Stimulated activated CD4-positive, alpha-beta T cell treated with anti-CD3 and anti-CD28 coated beads, TNF-alpha, amount 100 ng/mL, for 24 hours (primary cell): ENCODE measurements at regions not wholly inside any gene's neighbourhood (a gene's known extent, or its start where the extent isn't known, plus 50 kb on each side); places are given as distances from the start of the nearest gene placed in this dataset.
"Not testable (repeated sequence)": the region's sequence is repeated elsewhere in the genome, so short reads cannot be mapped to it uniquely, and the experiment has no call there.

Experiments
- DNase-seq, 3 experiments: peaks; one replicate each; pipeline ENCODE4 v3.0.0-alpha.2; 2020; ENCODE audit warnings: low read depth in 3 of 3

DNA sequence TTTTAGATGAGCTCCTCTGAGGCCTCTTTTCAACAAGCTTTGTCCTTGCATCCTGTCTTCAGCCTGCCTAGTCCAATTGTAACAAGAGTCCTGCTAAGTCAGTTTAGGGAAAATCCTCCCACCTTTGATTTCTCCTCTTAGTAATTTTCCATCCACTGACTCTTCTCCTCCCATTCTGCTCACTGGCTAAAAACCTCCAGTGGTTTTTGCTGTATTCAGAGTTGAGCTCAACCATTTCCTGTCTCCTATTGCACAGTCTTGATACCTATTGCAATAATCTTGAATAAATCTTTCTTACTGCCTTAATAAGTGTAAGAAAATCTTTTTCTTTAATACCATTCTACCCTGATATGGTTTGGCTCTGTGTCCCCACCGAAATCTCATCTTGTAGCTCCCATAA, 117.8 kb upstream of the ENPP6 start:
- DNase-seq: no peak

DNA sequence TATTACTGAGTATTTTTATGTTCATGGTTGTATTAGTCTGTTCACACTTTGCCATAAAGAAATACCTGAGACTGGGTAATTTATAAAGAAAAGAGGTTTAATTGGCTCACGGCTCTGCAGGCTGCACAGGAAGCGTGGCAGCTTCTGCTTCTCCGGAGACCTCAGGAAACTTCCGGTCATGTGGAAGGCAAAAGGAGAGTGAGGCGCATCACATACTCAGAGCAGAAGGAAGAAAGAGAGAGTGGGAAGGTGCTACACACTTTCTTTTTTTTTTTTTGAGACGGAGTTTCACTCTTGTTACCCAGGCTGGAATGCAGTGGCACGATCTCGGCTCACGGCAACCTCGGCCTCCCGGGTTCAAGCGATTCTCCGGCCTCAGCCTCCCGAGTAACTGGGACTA, 115.8 kb upstream of the ENPP6 start:
- not testable (repeated sequence) for DNase-seq

DNA sequence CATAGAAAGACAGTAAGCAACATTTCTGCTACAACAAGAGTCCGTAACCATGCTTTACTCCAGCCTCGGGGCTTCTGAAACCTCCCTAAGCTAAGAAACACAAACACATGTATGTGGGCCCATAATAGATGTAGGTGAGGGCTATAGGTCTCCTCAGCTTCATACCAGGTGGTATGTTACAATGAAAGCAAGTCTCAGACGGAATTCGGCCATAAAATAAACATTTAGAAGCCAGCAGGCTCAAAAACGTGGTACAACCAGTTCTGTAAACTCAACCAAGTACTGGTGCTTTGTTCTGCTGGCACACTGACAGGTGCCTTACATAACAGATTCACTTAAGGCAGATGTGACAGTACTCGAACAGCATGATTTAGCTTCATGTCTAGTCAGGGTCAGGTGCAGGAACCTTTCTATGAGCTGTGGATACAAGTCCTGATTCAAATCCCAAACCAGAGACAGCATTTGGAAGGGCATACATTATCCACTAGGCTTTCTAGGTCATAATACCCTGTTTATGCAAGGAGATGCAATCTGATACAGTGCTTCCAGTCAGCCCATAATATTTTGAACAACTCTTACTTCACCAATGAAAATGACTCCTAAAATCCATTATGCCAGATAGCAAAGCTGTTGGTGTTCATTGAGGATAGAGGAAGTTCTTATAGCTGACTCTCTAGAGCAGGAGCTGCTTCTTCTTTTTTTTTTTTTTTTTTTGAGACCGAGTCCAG, 113.8 kb upstream of the ENPP6 start:
- DNase-seq: no peak

DNA sequence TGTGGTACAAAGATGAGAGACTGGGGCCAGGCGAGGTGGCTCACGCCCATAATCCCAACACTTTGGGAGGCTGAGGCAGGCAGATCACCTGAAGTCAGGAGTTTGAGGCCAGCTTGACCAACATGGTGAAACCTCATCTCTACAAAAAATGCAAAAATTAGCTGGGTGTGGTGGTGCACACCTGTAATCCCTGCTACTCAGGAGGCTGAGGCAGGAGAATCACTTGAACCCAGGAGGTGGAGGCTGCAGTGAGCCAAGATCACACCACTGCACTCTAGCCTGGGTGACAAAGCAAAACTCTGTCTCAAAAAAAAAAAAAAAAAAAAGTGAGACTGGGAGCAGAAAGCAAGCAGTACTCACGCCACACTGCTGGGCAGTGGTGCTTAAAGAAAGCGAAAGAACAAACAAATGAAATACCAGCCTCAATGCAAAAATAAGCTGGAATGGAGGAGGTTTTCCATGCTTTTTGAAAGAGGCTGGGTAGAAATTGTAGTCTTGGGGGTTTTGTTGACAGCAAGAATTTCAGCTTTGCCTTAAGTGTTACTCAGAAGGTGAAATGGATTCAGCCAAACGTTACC, 112.9 kb upstream of the ENPP6 start:
- not testable (repeated sequence) for DNase-seq

DNA sequence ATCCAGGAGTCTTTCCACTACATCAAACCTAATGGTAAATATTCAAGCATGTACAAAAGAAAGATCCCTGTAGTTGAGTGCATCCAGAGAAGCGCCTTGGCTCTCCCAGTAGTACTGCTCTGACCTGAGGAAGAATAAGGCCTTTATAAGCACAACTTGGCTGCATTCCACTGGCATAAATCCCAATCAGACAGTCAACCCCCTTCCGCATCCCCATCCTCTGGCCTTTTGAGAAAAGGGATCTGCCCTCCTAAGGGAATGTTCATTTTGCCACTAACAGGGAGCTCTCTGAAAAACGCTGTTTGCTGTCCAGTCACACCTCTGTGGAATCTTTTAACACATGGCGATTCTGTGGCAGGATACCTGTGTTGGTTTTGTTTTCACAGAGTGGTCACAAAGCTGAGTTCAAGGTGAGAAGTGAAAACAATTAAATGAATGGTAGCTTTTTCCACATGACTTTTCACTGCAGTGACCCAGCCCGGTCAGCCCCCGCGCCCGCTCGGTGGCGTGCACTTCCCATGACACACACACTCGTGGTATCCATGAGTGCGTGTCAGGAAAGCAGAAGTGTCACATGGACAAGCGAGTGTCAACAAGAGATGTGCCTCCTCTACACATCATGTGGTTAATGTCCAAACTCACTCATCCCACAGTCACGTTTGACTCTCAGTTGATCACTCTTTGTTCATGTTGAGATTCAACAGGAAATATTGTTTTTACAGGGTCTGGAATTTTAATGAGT, 112.2 kb upstream of the ENPP6 start:
- no peak for DNase-seq

DNA sequence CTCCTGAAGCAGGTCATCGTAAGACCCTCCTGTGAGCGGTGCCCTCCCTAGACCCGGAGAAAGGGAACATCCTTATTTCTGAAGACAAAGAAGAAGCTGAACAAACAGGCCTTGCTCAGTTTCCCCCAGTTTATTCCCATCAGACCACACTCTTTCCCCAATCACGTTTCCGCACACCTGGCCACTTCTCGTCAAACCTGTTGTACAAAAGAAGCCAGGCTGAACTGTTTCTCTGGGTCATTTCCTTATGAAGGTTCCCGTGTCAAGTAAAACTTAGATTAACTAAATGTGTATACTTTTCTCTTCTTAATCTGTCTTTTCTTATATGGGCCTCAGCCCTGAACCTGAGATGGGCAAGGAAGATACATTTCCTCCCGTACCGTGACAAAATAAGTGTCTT, 111.6 kb upstream of the ENPP6 start:
- DNase-seq: no peak

DNA sequence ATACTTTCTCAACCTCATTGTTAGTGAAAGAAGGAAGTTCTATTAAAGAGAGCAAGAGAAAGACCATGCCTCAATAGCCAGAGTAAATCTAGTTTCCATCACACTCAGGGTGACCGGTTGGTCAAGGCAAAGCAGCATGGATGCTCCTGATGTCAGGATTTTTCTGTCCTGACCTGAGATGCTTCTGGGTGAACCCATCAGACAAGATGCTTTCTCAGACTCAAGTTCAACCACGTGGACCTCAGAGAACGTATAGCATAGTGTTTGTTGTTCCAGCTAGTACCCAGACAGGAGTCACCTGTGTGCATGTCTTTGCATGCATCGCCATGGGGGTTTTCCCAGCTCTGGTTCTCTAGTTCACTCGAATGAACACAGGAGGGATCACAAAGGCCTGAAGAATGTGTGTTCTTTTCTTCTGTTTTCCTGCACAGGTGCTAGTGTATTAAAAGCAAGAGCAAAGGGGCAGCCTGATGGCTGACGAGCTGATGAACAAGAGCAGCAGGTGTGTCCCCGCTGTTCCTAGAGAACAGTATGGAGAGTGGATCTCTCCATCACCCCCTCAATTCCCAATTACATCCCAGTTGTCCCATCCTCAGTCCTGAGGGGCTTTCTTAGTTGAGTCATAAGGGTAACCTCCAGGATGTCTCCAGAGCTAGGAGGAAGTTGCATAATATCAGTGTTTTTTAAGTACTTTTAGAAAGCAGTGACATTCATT, 110.5 kb upstream of the ENPP6 start:
- peak in 1 of 3 experiments; percentile 21 for DNase-seq

DNA sequence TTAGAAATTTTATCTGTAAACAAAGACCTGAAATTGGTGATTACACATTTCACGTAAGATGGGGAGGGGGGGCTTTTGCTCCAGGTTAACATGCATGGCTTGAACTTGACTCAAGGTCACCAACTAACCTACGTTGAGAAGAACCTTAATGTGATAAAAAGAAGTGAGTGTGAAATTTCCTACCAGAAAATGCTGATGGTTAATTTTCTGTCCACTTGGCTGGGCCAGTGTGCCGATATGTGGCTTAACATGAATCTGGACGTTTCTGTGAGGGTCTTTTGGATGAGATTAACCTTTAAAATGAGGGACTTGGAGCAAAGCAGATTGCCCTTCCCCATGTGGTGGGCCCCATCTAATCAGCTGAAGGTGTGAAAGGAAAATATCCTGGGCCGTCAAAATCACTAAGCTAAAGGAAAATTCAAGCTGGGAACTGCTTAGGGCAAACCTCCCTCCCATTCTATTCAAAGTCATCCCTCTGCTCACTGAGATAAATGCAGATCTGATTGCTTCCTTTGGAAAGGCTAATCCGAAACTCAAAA, 107.3 kb upstream of the ENPP6 start:
- no peak for DNase-seq

DNA sequence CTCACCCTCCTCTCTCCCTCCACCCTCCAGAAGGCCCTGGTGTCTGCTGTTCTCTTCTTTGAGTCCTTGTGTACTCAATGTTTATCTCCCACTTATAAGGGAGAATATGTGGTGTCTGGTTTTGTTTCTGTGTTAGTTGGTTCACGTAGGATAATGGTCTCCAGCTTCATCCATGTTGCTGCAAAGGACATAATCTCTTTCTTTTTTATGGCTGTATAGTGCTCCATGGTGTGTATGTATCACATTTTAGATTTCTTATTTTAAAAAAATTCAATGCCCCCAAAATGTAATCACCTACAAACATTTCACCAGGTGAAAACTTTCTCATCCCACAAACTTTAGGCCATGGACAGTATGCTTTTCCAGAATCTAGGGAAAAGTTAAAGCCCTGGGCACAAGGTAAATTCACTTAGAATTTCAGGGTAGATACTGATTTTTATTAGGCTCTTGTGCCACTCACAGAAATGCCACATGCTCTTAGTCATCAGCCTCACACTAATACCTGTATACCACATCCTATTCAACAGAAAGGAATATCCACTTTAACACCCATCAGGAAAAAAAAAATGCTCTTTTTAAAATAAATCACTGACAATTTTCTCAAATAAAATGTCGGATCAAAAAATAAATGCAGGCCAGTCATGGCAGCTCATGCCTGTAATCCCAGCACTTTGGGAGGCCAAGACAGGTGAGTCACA, 104.8 kb upstream of the ENPP6 start:
- DNase-seq: no peak

DNA sequence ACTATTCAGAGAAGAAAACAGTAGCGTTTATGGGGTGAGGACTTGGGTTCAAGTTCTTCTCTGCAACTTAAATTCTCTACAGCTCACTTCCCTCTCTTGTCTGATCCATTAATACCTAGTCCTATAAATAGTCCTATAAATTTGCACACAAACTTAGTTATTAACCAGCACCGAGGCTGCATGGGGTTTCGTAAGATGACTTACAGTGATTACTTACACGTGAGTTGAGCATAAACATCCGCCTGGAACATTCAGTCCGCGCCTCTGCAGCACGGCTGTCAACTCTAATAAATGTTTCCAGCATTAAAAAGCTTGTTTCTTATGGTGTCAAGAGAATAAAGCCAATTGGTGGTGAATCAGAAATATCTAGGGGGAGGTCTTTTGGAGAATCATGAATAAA, 103.0 kb upstream of the ENPP6 start:
- DNase-seq: no peak

DNA sequence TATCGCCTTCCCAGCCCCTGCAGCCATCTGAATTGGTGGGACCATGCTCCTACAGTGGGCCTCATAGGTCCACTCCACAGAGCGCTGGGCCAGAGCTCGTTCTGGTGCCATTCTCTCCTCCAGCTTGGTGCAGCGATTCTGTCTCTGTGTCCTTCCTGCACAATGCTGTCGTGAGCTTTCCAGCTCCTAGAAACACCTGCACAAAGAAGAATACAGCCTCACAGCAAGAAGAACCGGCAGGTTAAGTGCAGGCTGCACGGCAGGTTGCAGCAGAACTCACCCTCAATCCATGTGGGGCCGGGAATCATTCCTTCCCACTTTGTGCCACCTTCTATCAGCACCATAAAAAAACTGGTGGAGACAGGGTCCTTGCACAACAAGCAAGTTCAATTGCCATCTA, 101.2 kb upstream of the ENPP6 start:
- no peak for DNase-seq

DNA sequence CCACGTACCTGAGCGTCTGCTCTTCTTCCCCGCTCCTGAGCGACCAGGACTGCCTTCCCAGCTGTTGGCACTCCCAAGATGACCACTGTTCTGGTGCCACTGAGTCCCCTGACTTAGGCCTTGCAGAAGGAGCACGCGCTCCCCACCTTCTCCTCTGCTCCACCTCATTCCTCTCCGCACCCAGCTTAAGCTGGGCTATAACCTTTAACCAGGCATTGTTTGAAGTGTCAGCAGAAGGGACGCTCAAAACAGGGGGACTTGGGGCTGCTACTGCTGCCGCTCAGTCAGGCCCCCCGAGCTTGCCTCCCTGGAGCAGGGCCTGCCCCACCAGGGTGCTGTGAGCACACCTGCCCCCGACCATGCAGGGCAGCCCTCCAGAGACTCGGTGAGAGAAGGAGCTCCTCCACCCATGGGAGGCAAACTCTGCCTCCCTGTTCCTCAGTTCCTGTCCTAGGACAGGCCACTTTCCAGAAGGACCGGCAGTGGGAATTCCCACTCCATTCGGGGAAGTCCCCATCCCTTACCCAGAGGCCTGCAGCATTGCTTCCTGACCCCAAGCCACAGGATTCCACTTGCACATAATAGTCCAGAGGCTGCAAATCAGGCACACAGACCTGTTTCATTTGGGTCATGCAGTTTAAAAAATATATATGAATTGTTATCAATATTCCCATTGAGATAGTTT, 99.7 kb upstream of the ENPP6 start:
- DNase-seq: no peak

DNA sequence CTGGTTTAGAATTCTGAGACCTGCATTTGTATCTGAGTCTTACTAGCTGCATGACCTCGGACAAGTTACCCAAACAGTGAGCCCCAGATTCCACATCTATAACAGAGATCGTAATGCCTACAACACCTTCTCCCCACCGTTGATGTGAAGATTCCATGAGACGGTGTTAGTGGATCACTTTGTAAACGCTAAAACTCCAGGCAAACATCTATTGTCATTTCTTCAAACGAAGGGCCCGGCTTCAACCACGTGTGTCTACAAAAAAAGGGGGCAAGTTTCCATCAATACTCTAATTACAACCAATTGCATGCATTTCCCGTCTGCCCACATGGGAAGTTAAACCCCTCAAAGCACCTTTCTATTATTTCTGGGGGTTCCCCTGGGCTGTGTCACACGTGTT, 99.1 kb upstream of the ENPP6 start:
- DNase-seq: no peak

DNA sequence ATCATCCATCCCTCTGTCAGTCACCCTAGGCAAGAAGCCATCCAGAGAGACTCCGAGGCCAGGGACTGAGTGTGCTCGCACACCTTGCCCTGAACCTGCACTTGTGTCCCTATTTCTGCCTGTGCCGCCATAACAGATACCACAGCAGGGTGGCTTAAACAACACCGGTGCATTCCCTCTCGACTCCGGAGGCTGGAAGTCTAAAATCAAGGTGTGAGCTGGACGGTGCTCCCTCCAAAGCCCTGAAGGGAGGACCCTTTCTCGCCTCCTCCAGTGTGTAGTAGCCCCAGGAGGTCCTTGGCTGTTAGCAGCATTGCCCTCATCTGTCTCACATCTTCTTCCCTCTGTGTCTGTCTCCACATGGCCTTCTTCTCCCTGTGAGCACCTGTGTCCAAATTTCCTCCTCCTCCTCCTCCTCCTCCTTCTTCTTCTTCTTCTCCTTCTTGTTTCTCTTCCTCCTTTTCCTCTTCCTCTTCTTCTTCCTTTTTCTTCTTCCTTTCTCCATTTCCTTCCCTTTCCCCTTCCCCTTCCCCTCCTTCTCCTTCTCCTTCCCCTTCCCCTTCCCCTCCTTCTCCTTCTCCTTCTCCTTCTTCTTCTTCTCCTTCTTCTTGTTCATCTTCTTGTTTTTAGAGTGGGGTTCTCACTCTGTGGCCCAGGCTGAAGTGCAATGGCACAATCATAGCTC, 98.1 kb upstream of the ENPP6 start:
- DNase-seq: no peak

DNA sequence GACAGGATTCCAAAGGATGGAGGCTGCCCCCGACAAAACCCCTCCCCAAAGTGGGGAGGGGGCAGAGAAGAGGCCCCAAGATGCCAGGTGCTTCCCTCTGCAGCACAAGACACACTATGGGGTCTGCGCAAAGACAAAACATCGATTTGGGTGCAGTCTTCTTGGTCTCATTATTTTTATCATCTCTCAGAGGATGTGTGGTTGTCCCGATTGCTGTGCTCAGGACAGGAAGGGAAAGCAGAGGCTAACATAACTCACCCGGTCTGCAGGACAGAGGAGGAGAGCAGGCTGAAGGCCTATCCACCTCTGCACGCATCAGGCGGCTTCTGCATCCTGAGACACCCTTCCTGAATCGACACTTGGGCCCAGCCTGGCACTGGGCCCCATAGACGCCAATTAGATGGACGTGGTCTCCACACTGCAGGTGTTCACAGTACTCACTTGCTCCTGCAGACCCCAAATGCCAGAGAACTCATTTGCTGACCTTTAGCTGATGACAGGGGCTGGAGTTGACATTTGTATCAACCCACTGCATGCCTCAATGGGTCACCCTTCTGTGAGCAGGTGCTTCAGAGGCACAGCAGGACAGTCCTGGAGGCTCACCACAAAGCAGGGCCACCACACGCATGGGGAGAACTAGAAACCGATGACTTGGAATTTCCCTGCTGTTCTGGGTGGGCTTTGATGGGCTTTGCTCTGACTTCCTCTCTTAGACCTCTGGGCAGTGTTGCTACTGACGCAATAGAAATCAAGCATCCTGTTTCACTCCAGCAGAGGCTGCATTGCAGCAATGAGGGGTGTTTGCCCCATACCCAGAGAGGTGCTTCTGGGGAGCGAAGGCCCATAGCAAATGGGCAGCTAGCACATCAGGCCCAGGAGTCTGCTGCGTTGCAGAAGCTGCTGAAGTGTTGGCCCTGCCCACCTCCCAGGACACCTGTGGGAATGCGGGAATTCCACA, 96.3 kb upstream of the ENPP6 start:
- DNase-seq: no peak

DNA sequence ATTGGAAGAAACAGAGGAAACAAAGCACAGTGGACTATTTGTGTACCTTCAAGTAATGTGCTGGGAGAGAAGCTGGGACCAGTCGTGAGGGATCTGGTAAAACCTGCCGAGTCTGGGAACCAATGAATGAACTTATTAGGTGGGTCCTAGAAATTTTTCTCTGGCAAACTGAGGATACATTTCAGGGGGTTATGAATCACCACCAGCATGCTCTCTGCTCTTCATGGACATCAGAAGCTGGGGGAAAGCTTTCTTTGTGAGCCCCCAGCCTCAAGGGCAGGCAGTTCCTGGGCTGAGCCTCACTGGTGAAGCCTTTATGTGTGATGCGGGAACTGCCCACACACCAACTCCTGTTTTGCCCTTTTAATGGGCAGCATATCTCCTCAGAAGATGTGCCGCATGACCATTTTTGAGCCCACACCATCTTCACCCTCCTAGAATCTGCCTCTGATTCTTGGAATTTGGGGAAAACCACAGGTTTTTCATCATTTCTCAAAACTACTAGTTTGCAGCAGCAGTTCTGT, 95.4 kb upstream of the ENPP6 start:
- DNase-seq: no peak

DNA sequence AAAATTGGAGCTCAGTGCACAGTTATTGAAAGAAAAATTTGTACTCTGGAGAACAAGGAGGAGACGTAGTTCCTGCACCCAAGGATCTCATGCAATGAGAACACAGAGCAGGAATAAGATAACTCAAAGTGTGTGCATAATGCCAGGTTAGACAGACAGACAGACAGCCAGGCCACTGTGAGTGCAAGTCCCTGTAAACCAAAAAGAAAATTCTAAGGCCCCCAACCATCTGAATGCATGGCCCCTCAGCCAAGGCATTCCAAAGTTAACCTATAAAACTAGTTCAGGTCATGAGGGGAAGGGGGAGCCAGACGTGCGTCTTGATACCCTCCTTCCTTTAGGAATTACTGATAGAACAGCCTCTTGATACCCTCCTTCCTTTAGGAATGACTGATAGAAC, 94.5 kb upstream of the ENPP6 start:
- no peak for DNase-seq

DNA sequence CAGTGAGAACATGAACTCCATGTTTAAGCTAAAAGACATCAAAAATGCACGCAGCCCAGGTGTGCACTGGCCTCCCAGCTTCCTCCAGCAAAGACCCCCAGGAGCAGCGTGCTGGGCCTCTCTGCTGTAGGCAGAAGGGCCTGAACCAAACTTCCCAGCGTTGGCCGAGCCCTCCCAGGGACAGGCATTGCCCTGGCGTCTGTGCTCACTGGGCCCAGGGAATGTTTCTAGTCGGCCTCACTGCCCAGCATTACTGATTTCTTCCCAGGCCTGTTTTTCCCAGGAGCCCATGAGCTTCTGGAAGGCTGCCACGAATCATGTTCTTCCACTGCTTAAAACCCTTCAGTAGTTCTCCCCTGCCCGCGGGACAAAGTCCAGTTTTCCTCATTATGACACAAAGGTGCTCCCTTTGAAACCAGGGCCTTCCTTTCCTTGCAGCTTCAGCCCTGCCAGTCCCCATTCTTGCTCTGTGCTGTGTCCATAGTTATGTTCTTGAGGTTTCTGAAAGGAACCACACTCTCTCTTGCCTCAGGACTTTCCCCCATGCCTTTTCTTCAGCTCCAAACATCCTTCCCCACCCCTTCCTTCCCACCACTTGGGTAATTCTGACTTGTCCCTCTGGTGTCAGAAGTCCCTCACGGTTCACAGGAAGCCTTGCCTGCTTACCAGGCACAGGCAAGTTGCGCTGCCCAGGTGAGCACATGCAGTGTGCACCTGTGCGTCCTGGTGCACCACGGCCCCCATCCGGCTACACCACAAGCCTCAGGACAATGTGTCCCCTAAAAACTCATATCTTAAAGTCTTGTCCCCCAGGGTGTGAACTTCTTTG, 93.4 kb upstream of the ENPP6 start:
- DNase-seq: no peak
